A549 (cell line): ENCODE measurements at regions not wholly inside any gene's neighbourhood (a gene's known extent, or its start where the extent isn't known, plus 50 kb on each side); places are given as distances from the start of the nearest gene placed in this dataset.

ENCODE experiments used
- EP300 ChIP-seq, 2 experiments: fragments of >200 bp; sonication (Bioruptor Twin); formaldehyde crosslinking; IDR thresholded peaks; 2 replicates in 1 of 2; 3 replicates in 1 of 2; pipeline ENCODE4 v1.6.1; 2016 to 2017
- GATA3 ChIP-seq: IDR thresholded peaks from 2 replicates; pipeline ENCODE4 v1.6.1; 2012; ENCODE audit warnings: borderline replicate concordance
- JUN ChIP-seq, 2 experiments: fragments of >200 bp; sonication (Bioruptor Twin); formaldehyde crosslinking; IDR thresholded peaks; 2 replicates in 1 of 2; 3 replicates in 1 of 2; pipeline ENCODE4 v1.6.1; 2016 to 2017
- MYC ChIP-seq: IDR thresholded peaks from 2 replicates; pipeline ENCODE4 v1.6.1; 2012; ENCODE audit warnings: mild to moderate bottlenecking, inconsistent platforms, low read length, improper control_type of control experiment, borderline replicate concordance
- RAD21 ChIP-seq, 2 experiments: fragments of >200 bp in 1 of 2; sonication (Bioruptor Twin) in 1 of 2; formaldehyde crosslinking in 1 of 2; IDR thresholded peaks in 1 of 2; conservative IDR thresholded peaks in 1 of 2; 2 replicates in 1 of 2; 3 replicates in 1 of 2; pipeline ENCODE4 v1.6.1; 2012 to 2018; ENCODE audit warnings: inconsistent platforms in 1 of 2
- TF ChIP-seq, protein P1 (sequence below): fragments of 150-350 bp; IDR thresholded peaks from 2 replicates; pipeline ENCODE4 v1.6.1; 2014; ENCODE audit warnings: low read depth, mild to moderate bottlenecking, low read length
- TF ChIP-seq, protein P2 (sequence below): fragments of >200 bp; sonication (Bioruptor Twin); formaldehyde crosslinking; IDR thresholded peaks from 3 replicates; pipeline ENCODE4 v1.5.1; 2016

DNA sequence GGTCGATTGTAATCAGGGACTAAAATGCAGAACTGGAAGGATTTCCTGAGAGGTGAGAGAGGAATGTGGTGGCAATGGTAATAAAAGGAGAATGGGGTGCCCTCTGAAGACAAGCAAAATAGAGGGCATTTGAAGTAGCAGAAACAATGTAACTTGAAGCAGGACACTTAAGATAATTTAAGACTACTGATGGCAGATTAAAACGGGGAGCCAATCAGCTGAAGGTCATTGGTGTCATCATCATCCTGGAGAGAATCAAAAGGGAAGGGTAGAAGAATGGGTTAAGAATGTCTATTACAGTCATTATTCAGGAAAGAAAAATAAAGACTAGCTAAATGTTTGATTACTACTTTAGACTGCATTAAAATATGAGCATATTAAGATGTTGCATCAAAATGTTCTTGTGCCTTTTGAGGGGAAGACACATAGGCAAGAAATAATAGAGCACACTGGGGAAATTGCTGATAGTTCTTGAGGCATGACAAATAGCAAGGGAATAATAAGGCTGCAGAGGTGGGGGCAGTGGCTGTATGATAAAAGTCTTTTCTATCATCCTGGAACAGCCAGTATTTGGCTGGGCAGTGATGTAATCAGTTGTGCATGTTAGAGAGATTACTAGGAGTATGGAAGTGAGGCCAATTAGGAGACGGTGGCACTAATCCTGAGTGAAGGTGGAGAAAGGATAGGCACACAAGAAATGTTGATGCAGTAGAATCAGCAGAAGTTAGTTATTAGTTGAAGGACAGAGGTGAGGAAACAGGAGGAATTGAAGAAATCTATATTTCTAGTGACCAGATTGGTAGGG, 60.2 kb downstream of the CCDC71L start:
- TF ChIP-seq RAD21 (conservative IDR thresholded peaks at IDR 0.05 in 1 of 2, IDR thresholded peaks at IDR 0.05 in 1 of 2) (no peak), MYC (no peak), JUN (IDR thresholded peaks at IDR 0.05) (no peak), EP300 (IDR thresholded peaks at IDR 0.05) (no peak), GATA3 (no peak)
- TF ChIP-seq, protein P1, sequence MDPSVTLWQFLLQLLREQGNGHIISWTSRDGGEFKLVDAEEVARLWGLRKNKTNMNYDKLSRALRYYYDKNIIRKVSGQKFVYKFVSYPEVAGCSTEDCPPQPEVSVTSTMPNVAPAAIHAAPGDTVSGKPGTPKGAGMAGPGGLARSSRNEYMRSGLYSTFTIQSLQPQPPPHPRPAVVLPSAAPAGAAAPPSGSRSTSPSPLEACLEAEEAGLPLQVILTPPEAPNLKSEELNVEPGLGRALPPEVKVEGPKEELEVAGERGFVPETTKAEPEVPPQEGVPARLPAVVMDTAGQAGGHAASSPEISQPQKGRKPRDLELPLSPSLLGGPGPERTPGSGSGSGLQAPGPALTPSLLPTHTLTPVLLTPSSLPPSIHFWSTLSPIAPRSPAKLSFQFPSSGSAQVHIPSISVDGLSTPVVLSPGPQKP: no peak
- TF ChIP-seq, protein P2, sequence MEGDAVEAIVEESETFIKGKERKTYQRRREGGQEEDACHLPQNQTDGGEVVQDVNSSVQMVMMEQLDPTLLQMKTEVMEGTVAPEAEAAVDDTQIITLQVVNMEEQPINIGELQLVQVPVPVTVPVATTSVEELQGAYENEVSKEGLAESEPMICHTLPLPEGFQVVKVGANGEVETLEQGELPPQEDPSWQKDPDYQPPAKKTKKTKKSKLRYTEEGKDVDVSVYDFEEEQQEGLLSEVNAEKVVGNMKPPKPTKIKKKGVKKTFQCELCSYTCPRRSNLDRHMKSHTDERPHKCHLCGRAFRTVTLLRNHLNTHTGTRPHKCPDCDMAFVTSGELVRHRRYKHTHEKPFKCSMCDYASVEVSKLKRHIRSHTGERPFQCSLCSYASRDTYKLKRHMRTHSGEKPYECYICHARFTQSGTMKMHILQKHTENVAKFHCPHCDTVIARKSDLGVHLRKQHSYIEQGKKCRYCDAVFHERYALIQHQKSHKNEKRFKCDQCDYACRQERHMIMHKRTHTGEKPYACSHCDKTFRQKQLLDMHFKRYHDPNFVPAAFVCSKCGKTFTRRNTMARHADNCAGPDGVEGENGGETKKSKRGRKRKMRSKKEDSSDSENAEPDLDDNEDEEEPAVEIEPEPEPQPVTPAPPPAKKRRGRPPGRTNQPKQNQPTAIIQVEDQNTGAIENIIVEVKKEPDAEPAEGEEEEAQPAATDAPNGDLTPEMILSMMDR: no peak
